AG10803 (cell line): ENCODE measurements at regions not wholly inside any gene's neighbourhood (a gene's known extent, or its start where the extent isn't known, plus 50 kb on each side); places are given as distances from the start of the nearest gene placed in this dataset.
A peak's percentile ranks its signal among the peaks of the same experiment; 100 is the strongest.

Experiments used
- DNase-seq: peaks from one replicate; pipeline ENCODE4 v3.0.0; 2010; ENCODE audit warnings: low read depth
- H3K4me3 ChIP-seq: 2 replicates; pipeline ENCODE4 v1.5.1; 2011; ENCODE audit warnings: mild to moderate bottlenecking, low read length, control low read depth
- TF ChIP-seq, protein P1 (sequence below): conservative IDR thresholded peaks from 2 replicates; pipeline ENCODE4 v1.5.1; 2011; ENCODE audit warnings: mild to moderate bottlenecking, low read length, control low read depth, inconsistent platforms

DNA sequence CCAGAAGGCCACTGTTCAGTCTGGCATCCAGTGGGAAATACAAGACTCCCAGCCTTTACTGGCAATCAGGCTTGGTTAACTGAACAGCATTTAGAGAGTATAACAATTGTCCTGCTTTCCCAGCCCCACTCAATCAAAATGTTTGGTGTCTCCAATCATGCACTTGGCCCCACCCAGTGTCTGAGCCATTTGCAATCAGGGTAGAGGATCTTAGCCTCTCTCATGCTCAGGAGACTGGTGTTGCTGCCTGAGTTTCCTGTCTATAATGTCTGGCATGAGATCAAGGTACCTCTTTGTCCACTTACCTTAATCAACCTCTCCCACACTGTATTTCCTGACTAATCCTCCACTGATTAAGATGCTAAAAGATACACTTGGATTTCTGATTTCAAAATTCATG is 290.2 kb upstream of the GHITM start:
- no peak overlapping the region for H3K4me3 ChIP-seq
- DNase-seq = no peak
- TF ChIP-seq, protein P1, sequence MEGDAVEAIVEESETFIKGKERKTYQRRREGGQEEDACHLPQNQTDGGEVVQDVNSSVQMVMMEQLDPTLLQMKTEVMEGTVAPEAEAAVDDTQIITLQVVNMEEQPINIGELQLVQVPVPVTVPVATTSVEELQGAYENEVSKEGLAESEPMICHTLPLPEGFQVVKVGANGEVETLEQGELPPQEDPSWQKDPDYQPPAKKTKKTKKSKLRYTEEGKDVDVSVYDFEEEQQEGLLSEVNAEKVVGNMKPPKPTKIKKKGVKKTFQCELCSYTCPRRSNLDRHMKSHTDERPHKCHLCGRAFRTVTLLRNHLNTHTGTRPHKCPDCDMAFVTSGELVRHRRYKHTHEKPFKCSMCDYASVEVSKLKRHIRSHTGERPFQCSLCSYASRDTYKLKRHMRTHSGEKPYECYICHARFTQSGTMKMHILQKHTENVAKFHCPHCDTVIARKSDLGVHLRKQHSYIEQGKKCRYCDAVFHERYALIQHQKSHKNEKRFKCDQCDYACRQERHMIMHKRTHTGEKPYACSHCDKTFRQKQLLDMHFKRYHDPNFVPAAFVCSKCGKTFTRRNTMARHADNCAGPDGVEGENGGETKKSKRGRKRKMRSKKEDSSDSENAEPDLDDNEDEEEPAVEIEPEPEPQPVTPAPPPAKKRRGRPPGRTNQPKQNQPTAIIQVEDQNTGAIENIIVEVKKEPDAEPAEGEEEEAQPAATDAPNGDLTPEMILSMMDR = no peak

DNA sequence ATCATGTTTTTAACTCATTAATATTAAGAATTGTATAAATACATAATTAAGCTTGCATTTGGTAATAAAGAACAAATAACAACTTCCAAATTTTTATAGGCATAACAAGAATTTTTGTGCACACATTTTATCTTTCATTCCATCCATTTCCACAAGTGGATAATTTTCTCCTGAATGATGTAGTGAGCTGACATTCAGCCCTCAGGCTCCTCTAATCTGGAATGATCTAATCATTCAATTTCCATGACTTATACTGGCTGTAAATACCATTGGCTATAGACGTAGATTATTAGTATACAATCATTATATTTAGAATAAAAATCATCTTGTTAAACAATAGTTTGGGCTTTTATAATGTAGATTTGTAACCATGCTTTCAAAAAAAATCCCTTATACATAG is 287.2 kb upstream of the GHITM start:
- TF ChIP-seq, protein P1 = no peak
- DNase-seq = no peak
- H3K4me3 ChIP-seq = no peak overlapping the region

DNA sequence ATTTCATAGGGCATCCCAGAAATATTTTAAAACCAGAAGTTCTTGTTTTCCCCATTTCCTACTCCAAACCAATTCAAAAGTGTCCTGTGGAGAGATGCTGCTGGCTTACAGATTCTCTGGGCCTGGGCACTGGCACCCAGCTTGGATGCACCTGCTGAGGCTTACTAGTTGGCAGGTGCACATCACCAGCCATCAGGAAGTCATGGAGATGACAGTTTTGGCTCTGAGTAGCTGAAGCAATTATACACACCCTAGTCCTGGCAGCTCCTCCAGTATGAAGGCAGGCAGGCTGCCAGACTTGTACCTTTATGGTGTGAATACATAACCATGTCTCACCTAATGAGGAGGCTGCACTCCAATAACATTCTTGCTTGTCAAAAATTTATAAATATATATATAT is 276.6 kb upstream of the GHITM start:
- H3K4me3 ChIP-seq = no peak overlapping the region
- DNase-seq = no peak
- TF ChIP-seq, protein P1 = no peak

DNA sequence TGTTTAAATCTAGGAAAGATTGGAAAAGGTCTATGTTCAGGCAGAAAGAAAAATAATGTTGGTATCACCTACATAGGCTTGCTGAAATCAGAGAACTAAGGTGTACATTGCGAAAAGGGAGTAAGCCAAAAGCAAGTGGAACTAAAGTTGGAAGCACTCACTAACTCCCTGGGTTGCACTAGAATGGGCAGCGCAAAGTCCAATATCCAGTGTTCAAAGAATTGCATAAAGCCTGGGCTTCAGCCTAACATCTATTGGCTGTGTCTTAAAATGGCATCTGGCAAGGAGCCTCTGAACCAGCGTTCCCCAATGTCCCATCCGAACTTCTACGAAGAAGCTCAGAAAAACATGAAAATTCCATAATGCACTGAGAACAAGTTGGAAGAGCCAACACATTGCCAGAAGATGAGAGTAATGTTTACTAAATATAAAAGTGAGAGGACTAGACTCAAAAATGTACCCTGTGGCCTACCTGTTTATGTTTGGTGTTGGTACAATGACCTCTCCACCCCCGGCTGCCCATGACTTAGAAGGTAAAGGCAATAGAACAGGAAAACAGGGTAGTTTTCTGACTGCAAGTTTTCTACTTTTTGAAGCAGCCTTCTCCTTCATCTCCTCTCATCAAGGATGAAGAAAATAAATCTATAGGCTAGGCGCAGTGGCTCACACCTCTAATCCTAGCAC is 275.9 kb upstream of the GHITM start:
- TF ChIP-seq, protein P1 = no peak
- DNase-seq = no peak
- no peak overlapping the region for H3K4me3 ChIP-seq

DNA sequence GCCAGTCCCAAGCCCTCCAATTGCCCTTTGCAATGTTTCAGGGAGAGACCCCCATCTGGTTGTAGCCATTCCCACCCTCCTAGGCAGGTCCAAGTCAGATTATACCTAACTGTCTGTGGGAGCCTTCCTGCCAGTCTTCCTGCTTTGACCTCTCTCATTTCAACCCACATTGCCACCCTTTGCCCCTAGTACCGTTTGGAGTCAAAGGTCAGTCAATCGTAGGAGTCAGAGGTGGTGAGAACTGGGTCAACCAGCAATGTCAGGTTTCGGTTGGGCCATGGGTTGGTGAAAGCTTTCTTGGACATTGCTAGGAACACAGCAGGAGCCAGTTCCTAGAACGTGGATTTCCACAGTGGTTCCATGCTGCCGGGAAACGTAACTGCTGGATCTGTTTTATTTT is 269.4 kb upstream of the GHITM start:
- TF ChIP-seq, protein P1 = no peak
- no peak for DNase-seq
- no peak overlapping the region for H3K4me3 ChIP-seq

DNA sequence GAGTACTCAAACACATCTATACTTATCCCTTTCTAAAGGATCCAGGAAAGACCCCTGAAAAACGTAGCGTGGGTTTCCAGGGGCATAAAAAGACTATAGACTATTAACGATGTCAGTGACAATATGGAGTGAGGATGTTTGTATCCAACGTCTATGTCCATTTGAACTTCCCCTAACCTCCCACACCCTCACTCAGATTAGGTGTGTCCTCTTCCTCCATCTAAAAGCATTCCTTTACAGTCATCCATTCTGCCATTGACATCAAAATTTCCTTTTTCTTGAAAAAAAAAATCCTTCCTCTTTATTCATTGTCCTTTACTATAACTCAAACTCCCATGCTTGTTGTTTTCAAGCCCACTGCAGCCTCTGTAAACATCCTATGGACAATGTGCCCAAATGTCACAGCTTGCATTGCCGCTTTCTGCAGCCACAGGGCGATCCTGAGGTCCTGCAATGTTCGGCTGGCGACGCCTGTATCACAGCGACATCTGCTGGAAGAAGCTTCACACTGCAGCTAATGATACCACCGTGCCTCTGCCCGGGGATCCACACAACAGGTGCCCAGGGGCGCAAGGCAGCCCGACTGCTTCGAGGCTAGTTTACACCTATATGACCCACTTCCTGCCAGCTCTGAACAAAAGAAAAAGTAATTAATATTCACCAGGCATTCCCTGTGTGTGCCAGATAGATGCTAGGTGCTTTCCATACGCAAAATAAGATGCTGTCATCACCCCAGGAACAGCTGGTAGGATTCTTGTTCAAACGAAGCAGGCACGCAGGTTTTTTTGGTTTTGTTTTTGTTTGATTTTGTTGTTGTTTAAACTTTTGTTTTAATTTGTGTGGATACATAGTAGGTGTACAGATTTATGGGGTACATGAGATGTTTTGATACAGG is 267.9 kb upstream of the GHITM start:
- no peak overlapping the region for H3K4me3 ChIP-seq
- TF ChIP-seq, protein P1 = peak; percentile 77
- peak; percentile 51 for DNase-seq
